IPS-NIHi7 (cell line): ENCODE measurements at regions not wholly inside any gene's neighbourhood (a gene's known extent, or its start where the extent isn't known, plus 50 kb on each side); places are given as distances from the start of the nearest gene placed in this dataset.
A peak's percentile ranks its signal among the peaks of the same experiment; 100 is the strongest.

ENCODE experiments used
- DNase-seq: peaks from one replicate; pipeline ENCODE4 v3.0.0; 2012; ENCODE audit warnings: mixed read lengths; ENCODE audit errors: extremely low spot score

GRCh38 chr9:86795823-86796553 is 151.3 kb downstream of the GAS1 start:
- DNase-seq, result peak; percentile 33

DNA sequence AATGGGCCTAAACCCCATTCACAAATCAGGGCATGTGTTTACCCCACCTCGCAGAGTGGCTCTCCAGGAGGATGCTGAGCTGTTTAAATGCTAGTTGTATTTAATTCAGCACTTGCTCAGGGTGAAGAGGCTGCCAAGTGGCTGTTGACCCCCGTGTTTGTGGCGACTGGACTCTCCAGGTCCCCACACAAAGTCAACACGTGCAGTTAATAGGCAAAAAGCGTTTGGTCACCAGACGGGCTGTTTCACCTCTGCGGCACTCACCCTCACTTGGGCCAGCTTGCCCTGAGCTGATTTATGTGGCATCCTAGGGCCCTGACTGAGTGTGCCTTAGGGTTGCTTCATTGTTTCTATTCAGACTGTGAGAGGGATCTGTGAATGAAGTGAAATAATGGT is 152.3 kb downstream of the GAS1 start:
- no peak for DNase-seq

DNA sequence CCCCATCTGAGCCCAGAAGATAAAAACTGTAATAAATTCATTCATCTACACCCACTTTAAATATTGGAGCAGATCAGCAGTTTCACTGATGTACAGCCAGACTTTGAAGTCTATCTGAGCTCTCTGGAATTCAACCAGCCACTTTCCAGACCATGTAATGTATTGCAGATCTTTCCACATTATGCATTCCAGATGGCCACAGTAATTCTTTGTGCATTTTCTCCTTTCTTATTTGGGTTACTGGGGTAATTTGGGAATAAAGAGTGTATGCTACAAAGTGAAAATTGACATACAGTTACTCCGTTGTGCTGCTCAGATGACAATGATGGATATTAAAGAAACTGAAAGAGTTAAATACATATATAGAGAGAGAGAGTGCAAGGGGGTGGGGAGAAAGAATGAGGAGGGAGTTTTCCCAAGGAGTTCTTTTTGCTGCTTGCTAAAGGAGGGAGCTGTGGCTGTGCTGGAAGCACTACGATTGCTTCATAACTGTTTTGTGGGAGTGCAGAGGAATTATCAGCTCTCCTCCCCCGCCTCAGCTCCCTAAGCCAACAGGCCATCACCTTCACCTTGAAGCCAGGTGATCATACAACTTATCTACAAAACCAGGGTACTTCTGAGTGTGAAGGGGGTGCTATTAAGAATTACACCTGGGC is 152.8 kb downstream of the GAS1 start:
- DNase-seq, result no peak

- no peak for DNase-seq
Observed at GRCh38 chr9:86792136-86792535, 155.2 kb downstream of the GAS1 start.

DNA sequence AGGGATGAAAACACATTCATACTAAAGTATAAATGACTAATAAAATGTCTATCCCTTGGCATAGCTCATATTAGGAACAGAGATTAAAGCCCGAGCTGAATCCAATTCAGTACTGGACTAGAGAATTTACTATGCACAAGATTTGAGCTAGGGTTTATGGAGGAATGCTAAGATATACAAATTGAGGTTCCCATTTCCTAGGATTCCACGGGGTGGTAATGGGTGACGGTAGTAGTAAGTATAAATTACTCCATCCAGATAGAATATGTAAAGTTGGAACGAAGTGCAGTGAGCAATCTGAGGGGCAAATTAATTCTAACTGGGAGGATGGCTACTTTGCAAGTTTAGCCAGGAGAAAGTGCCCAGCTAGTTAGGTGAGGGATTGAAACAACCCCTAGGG is 156.5 kb downstream of the GAS1 start:
- DNase-seq, result no peak

DNA sequence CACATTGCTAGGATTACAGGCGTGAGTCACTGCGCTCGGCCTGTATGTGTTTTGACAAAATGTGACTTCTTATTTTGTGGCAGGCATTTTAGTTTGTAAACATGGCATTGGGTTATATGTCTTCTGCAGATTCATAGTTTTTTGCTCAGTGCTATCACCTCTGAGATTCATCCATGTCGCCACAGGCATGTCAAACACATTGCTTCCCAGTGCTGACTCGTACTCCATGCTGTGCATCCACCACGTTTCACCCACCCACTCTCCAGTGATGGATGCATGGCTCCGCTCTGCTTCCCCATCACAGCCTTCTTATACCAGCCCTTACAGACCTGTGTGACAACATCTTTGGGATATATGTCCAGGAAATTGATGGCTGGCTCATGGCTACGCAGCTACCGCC is 158.8 kb downstream of the GAS1 start:
- no peak for DNase-seq

- DNase-seq, result no peak
Observed at GRCh38 chr9:86783884-86784283, 163.4 kb downstream of the GAS1 start.

GRCh38 chr9:86782831-86783230 is 164.5 kb downstream of the GAS1 start:
- DNase-seq, result no peak

DNA sequence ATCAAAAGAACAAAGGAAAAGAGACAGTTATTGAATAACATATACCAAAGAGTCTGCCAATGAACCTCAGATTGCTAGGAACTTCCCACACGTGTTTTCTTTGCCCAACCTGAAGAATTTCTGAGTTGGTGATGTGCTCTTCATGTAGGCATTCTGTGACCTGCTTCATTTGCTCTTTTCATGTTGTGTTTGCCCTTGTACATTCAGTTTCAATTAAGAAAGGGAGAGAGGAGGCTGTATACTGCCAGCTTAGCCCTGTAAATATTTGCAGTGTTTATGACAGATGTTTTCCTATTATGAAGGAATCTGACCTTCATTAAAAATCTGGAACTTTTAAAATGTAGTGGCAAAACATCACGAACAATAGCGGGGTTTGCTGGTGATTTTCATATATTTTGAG is 168.5 kb downstream of the GAS1 start:
- no peak for DNase-seq

DNA sequence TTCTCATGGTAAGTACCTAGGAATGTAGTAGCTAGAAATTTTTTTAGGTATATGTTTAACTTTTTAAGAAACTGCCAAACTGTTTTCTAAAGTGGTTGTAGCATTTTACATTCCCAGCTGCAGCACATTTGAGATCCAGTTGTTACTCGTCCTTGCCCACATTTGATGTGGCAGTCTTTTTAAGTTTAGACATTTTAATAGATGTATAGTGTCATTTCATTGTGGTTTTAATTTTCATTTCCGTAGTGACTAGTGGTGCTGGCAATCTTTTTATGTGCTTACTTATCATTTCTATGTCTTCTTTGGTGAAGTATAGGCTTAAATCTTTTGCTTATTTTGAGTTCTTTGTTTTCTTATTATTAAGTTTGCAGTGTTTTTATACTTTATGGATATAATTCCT is 171.6 kb downstream of the GAS1 start:
- no peak for DNase-seq

GRCh38 chr9:86774116-86774515 is 173.2 kb downstream of the GAS1 start:
- no peak for DNase-seq

- no peak for DNase-seq
Observed at GRCh38 chr9:86773422-86773945, 173.8 kb downstream of the GAS1 start.

GRCh38 chr9:86772635-86772993 is 174.7 kb downstream of the GAS1 start:
- DNase-seq, result no peak

DNA sequence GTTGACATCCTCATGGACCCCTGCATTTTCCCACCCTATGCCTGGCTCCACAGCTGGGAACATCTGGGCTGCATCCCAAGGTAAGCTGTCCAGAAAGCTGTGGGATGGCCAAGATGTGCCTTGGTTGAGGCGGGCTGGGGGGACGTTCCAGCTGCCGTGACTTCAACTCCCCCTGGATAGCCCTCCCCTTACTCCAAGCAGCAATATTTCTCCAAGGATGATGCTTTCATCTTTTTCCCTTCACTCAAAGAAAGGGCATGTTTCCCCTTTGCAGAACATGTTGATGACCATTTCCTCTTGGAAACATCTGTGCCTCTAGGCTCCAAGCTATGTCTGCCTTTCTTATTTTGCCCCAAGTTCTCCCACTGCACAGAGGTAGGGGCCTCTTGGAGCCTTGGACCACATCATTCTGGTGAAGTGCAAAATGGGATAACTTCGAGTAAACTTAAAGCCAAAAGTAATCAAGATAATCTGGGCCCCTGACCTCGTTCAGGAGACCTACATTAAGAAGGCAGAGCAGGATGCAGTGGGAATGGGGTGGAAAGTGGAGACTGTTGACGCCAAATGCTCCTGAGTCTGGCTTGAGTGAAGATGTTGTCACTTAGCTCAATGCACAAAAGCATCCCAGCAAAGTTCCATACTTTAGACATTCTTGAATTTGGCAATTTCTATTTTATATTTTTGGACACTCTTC is 175.2 kb downstream of the GAS1 start:
- no peak for DNase-seq

- DNase-seq, result no peak
Observed at GRCh38 chr9:86771420-86771819, 175.9 kb downstream of the GAS1 start.

GRCh38 chr9:86768709-86769108 is 178.6 kb downstream of the GAS1 start:
- DNase-seq, result no peak

- no peak for DNase-seq
Observed at GRCh38 chr9:86768020-86768419, 179.3 kb downstream of the GAS1 start.

GRCh38 chr9:86767373-86767772 is 179.9 kb downstream of the GAS1 start:
- DNase-seq, result no peak

DNA sequence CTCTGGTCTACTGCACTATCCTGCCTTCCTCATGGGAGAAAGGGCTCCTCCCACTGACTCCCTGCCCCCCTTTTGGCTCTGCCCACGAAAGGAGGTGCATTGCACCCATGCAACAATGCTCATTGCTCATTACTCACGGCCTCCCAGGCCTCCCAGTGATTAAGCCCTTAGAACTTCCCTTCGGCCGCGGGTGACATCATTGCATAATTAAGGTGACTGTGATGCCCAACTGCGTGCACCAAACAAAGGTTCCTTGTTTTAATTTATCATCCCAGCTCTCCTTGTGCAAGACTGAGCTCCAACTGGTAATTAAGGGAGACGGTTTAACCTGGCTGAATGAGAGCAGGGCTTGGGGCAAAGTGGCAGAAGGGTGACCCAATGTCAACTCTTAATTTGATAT is 180.4 kb downstream of the GAS1 start:
- peak; percentile 39 for DNase-seq

- DNase-seq, result no peak
Observed at GRCh38 chr9:86766511-86766910, 180.8 kb downstream of the GAS1 start.

- DNase-seq, result peak; percentile 34
Observed at GRCh38 chr9:86765746-86766430, 181.4 kb downstream of the GAS1 start.

- no peak for DNase-seq
Observed at GRCh38 chr9:86764671-86765343, 182.5 kb downstream of the GAS1 start.
